Activated CD8-positive, alpha-beta memory T cell treated with anti-CD3 and anti-CD28 coated beads, Interleukin-2, amount 10 ng/mL, durations not matched to agents 7 days and 5 days (primary cell): ENCODE measurements at regions not wholly inside any gene's neighbourhood (a gene's known extent, or its start where the extent isn't known, plus 50 kb on each side); places are given as distances from the start of the nearest gene placed in this dataset.

Source experiments
- ATAC-seq: fragments of 150-1000 bp; cut with Tn5 transposase; one replicate; pipeline ENCODE4 v1.10.0; 2021; ENCODE audit warnings: moderate library complexity
- CTCF ChIA-PET: fragments of 350-600 bp; sonication (Branson Sonifier 250); formaldehyde crosslinking; loops from one replicate; lab custom pipeline; 2021; ENCODE audit warnings: antibody characterized with exemption; lab: Charles Lee
- DNase-seq: peaks from one replicate; pipeline ENCODE4 v3.0.0-alpha.2; 2020
- H3K27ac Mint-ChIP-seq: one replicate; pipeline ENCODE4 v1.8.0; 2021; ENCODE audit warnings: mild to moderate bottlenecking, mixed read lengths
- H3K27me3 Mint-ChIP-seq: one replicate; pipeline ENCODE4 v1.8.0; 2021; ENCODE audit warnings: mixed read lengths
- H3K36me3 Mint-ChIP-seq: one replicate; pipeline ENCODE4 v1.8.0; 2021; ENCODE audit warnings: mild to moderate bottlenecking, mixed read lengths
- H3K4me1 Mint-ChIP-seq: one replicate; pipeline ENCODE4 v1.8.0; 2021; ENCODE audit warnings: mixed read lengths
- H3K4me3 Mint-ChIP-seq: one replicate; pipeline ENCODE4 v1.8.0; 2021; ENCODE audit warnings: mild to moderate bottlenecking, moderate library complexity, mixed read lengths
- H3K9me3 Mint-ChIP-seq: one replicate; pipeline ENCODE4 v1.8.0; 2022; ENCODE audit warnings: low read depth, mixed read lengths

DNA sequence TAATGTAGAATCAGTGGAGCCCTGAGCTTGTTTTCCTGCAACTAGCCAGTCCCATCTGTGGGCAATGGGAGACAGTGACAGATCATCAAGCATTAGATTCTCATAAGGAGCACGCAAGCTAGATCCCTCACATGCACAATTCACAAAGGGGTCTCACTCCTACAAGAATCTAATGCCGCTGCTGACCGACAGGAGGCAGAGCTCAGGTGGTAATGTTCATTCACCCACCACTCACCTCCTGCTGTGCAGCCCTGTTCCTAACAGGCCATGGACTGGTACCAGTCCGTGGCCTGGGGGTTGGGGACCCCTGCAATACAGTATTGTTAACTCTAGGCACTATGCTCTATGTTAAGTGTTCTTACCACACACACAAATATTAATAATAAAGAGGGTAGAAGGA, 362.8 kb downstream of the RBM26 start:
- Mint-ChIP-seq H3K27ac (no peak overlapping the region), H3K4me1 (no peaks in the 10 kb centered on the region), H3K27me3 (peaks cover 4% of the 10 kb centered on the region), H3K36me3 (no peaks in the 10 kb centered on the region), H3K9me3 (no peaks in the 10 kb centered on the region), H3K4me3 (no peak overlapping the region)
- DNase-seq = no peak
- CTCF ChIA-PET = no interaction called here
- no peak for ATAC-seq

GRCh38 chr13:79037197-79037596, 368.9 kb downstream of the RBM26 start:
- Mint-ChIP-seq H3K4me3 (no peak overlapping the region), H3K9me3 (no peaks in the 10 kb centered on the region), H3K36me3 (no peaks in the 10 kb centered on the region), H3K4me1 (no peaks in the 10 kb centered on the region), H3K27ac (no peak overlapping the region), H3K27me3 (peaks cover 5% of the 10 kb centered on the region)
- CTCF ChIA-PET = no interaction called here
- no peak for ATAC-seq
- DNase-seq = no peak

- Mint-ChIP-seq H3K27me3 (peaks cover 14% of the 10 kb centered on the region), H3K36me3 (no peaks in the 10 kb centered on the region), H3K4me3 (no peak overlapping the region), H3K27ac (no peak overlapping the region), H3K4me1 (no peaks in the 10 kb centered on the region), H3K9me3 (no peaks in the 10 kb centered on the region)
- DNase-seq (no peak), ATAC-seq (no peak)
- CTCF ChIA-PET = no interaction called here
Observed at GRCh38 chr13:79034341-79034740, 371.7 kb downstream of the RBM26 start.

DNA sequence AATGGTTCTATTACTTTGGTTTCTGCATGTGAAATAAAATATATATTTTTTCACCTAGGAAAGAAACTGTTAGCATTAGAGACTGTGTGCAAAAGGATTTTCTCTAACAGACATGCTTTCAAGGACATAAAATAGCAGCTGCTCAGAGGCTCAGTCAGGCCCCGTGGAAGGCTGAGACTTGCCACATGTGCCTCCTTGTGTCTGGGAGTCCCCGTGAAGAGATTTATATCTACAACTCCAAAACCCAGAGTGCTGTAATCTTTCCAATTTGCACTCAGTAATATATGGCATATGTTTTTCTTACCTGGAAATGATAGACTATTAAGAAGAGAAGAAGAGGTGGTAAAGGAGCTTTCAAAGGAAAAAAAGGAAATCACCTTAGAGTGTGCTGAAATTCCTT, 371.6 kb upstream of the OBI1 start:
- ATAC-seq = no peak
- Mint-ChIP-seq H3K27me3 (peaks cover 15% of the 10 kb centered on the region), H3K9me3 (no peaks in the 10 kb centered on the region), H3K27ac (no peak overlapping the region), H3K4me3 (no peak overlapping the region), H3K4me1 (no peaks in the 10 kb centered on the region), H3K36me3 (no peaks in the 10 kb centered on the region)
- CTCF ChIA-PET = no interaction called here
- no peak for DNase-seq

DNA sequence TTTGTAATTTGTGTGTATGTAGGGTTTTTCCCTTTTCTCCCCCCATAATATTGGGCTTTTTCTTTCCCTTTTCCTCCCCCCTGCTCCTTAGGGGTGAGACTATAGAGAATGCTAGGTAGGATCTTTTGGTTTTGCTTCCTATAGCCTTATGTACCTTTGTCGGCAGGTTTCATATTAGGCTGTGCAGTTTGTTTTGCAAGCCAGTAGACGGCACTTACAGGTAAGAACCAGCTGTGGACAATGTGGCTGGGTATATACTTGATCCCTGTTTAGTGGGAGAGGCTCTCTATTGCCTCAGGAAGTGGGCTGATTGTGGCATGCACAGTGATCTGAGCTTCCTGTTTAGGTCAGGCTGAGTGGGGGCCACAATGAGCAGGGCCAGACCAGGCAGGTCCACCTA, 359.2 kb upstream of the OBI1 start:
- Mint-ChIP-seq H3K4me3 (no peak overlapping the region), H3K4me1 (no peaks in the 10 kb centered on the region), H3K36me3 (no peaks in the 10 kb centered on the region), H3K27me3 (peaks cover 5% of the 10 kb centered on the region), H3K27ac (no peak overlapping the region), H3K9me3 (no peaks in the 10 kb centered on the region)
- CTCF ChIA-PET = no interaction called here
- no peak for DNase-seq
- ATAC-seq = no peak

DNA sequence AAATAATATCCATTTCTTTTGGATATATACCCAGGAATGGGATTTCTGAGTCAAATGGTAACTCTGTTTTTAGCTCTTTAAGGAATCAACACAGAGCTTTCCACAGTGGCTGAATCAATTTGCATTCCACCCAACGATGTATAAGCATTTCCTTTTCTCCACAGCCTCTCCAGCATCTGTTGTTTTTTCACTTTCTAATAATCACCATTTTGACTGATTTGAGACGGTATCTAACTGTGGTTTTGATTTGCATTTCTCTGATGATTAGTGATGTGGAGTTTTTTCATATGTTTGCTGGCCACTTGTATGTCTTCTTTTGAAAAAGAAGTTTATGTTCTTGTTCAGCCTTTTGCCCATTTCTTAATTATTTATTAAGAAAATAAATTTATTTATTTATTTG, 352.2 kb upstream of the OBI1 start:
- Mint-ChIP-seq H3K27ac (no peak overlapping the region), H3K9me3 (no peaks in the 10 kb centered on the region)
- DNase-seq = no peak

GRCh38 chr13:79003989-79004898, 345.3 kb upstream of the OBI1 start:
- H3K9me3 Mint-ChIP-seq = no peaks in the 10 kb centered on the region
- no peak overlapping the region for H3K4me3 Mint-ChIP-seq
- ATAC-seq = no peak
- no peak for DNase-seq
- H3K27me3 Mint-ChIP-seq = peaks cover 6% of the 10 kb centered on the region
- H3K27ac Mint-ChIP-seq = no peak overlapping the region
- no peaks in the 10 kb centered on the region for H3K4me1 Mint-ChIP-seq
- CTCF ChIA-PET = no interaction called here
- no peaks in the 10 kb centered on the region for H3K36me3 Mint-ChIP-seq

More for the DNA sequence above, 352.2 kb upstream of the OBI1 start:
- Mint-ChIP-seq H3K27me3 (peaks cover 5% of the 10 kb centered on the region), H3K4me1 (no peaks in the 10 kb centered on the region), H3K36me3 (no peaks in the 10 kb centered on the region), H3K4me3 (no peak overlapping the region)
- CTCF ChIA-PET = no interaction called here
- no peak for ATAC-seq

GRCh38 chr13:78999494-78999893, 340.5 kb upstream of the OBI1 start:
- Mint-ChIP-seq H3K36me3 (no peaks in the 10 kb centered on the region), H3K27ac (no peak overlapping the region), H3K4me3 (no peak overlapping the region), H3K9me3 (no peaks in the 10 kb centered on the region), H3K27me3 (peaks cover 30% of the 10 kb centered on the region), H3K4me1 (no peaks in the 10 kb centered on the region)
- no peak for ATAC-seq
- no peak for DNase-seq
- CTCF ChIA-PET = no interaction called here

- ATAC-seq (no peak), DNase-seq (no peak)
- no peaks in the 10 kb centered on the region for H3K36me3 Mint-ChIP-seq
- H3K9me3 Mint-ChIP-seq = no peaks in the 10 kb centered on the region
- no peak overlapping the region for H3K27ac Mint-ChIP-seq
- CTCF ChIA-PET = no interaction called here
- H3K4me3 Mint-ChIP-seq = no peak overlapping the region
- no peaks in the 10 kb centered on the region for H3K4me1 Mint-ChIP-seq
- H3K27me3 Mint-ChIP-seq = peaks cover 32% of the 10 kb centered on the region
Observed at GRCh38 chr13:78998630-78999315, 339.8 kb upstream of the OBI1 start.

- H3K36me3 Mint-ChIP-seq = no peaks in the 10 kb centered on the region
- H3K4me1 Mint-ChIP-seq = no peaks in the 10 kb centered on the region
- no peak overlapping the region for H3K4me3 Mint-ChIP-seq
- H3K27ac Mint-ChIP-seq = no peak overlapping the region
- CTCF ChIA-PET = no interaction called here
- H3K27me3 Mint-ChIP-seq = peaks cover 35% of the 10 kb centered on the region
- ATAC-seq = no peak
- DNase-seq = no peak
- H3K9me3 Mint-ChIP-seq = no peaks in the 10 kb centered on the region
Observed at GRCh38 chr13:78997902-78998629, 339.1 kb upstream of the OBI1 start.

DNA sequence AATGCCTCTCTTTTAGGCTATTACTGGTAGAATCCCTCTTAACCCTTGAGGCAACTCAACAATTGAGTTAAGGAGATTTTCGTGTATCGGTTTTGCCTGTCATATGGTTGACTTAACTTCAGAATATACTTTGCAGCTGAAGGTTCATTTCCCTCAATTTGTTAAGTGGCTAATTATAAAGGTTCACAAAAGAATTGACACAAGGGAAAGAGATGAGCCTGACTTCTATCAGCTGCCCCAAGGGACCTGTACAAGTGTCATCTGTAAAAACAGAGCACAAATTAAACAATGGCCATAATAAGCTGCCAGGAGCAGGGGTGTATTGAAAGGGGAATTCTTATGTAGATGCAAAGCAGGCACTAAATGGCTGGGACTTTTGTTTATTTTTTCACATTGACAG, 334.8 kb upstream of the OBI1 start:
- CTCF ChIA-PET = no interaction called here
- no peak for ATAC-seq

GRCh38 chr13:78981913-78982312, 323.0 kb upstream of the OBI1 start:
- ATAC-seq = no peak
- CTCF ChIA-PET = no interaction called here
- Mint-ChIP-seq H3K27ac (no peak overlapping the region), H3K4me3 (no peak overlapping the region), H3K9me3 (no peaks in the 10 kb centered on the region), H3K36me3 (no peaks in the 10 kb centered on the region), H3K4me1 (no peaks in the 10 kb centered on the region), H3K27me3 (peaks cover 23% of the 10 kb centered on the region)
- DNase-seq = no peak

More for the DNA sequence above, 334.8 kb upstream of the OBI1 start:
- Mint-ChIP-seq H3K36me3 (no peaks in the 10 kb centered on the region), H3K27ac (no peak overlapping the region), H3K4me1 (no peaks in the 10 kb centered on the region), H3K4me3 (no peak overlapping the region), H3K9me3 (no peaks in the 10 kb centered on the region), H3K27me3 (peaks cover 28% of the 10 kb centered on the region)
- no peak for DNase-seq

DNA sequence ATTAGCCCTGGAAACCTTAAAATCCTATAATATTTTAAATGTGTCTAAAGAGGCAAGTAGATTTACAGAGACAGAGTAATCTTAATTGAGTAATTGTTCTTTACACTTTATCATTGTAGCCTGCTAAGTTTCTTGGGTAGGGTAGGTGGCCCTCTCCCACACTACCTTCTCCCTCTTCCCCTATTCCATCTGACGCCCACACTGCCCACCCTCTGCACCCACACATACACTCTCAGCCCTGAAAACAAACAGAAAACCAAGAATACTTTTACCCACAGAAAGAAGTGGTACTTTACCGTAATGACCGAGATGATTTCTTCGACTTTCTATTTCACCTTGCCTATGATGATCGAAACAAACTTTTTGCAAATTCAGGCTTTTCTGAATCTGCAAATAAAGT, 320.4 kb upstream of the OBI1 start:
- H3K27ac Mint-ChIP-seq = no peak overlapping the region
- DNase-seq = no peak
- H3K4me1 Mint-ChIP-seq = no peaks in the 10 kb centered on the region
- no peak overlapping the region for H3K4me3 Mint-ChIP-seq
- CTCF ChIA-PET = interaction anchor here (1.2 to 1.6 kb wide), 5 partner anchors 11 to 843 kb away, joined by 3 to 9 read pairs (median 4); no protein-coding TSS in a partner anchor
- ATAC-seq = no peak
- no peaks in the 10 kb centered on the region for H3K9me3 Mint-ChIP-seq
- peaks cover 22% of the 10 kb centered on the region for H3K27me3 Mint-ChIP-seq
- no peaks in the 10 kb centered on the region for H3K36me3 Mint-ChIP-seq
